Breast epithelium (tissue), 4 donors: ENCODE measurements at regions not wholly inside any gene's neighbourhood (a gene's known extent, or its start where the extent isn't known, plus 50 kb on each side); places are given as distances from the start of the nearest gene placed in this dataset.

Experiments used
- DNase-seq, 2 donors: peaks; one replicate each; pipeline ENCODE4 v3.0.0-alpha.2; 2019; ENCODE audit warnings: low spot score in 2 of 2
- H3K27ac ChIP-seq, 2 donors: fragments of 200-600 bp; sonication (generic) in 1 of 2; one replicate each; pipeline ENCODE4 v1.5.1; 2016 to 2019; ENCODE audit warnings: mild to moderate bottlenecking in 1 of 2
- H3K27me3 ChIP-seq, 2 donors: fragments of 200-600 bp; sonication (generic) in 1 of 2; one replicate each; pipeline versions ENCODE4 v1.5.1 to v1.6.0; 2017 to 2019; ENCODE audit warnings: control low read depth in 1 of 2, mild to moderate bottlenecking in 1 of 2
- H3K36me3 ChIP-seq: fragments of 200-600 bp; one replicate; pipeline ENCODE4 v1.5.1; 2019
- H3K4me1 ChIP-seq, 2 donors: fragments of 200-600 bp; sonication (generic); one replicate each; pipeline ENCODE4 v1.5.1; 2016 to 2019; ENCODE audit warnings: control low read depth in 1 of 2
- H3K4me3 ChIP-seq, 3 donors: fragments of 200-600 bp; sonication (generic); 1 replicate in 2 of 3; 2 replicates in 1 of 3; pipeline ENCODE4 v1.5.1; 2016 to 2019; ENCODE audit warnings: mild to moderate bottlenecking in 3 of 3, moderate library complexity in 2 of 3
- H3K9me3 ChIP-seq, 2 donors: fragments of 200-600 bp; sonication (generic) in 1 of 2; one replicate each; pipeline ENCODE4 v1.5.1; 2016 to 2019; ENCODE audit warnings: control low read depth in 1 of 2
- POLR2A ChIP-seq: fragments of 450-650 bp; IDR thresholded peaks from one replicate; pipeline ENCODE4 v1.6.1; 2016; ENCODE audit warnings: antibody characterized with exemption, mild to moderate bottlenecking, moderate library complexity
- POLR2AphosphoS5 ChIP-seq, 3 donors: sonication (generic); formaldehyde crosslinking; IDR thresholded peaks; one replicate each; pipeline ENCODE4 v1.6.1; 2017; ENCODE audit warnings: antibody characterized with exemption in 3 of 3
- intact Hi-C: fragments of 100-400 bp; cut with DNase I; formaldehyde crosslinking; loops from one replicate; pipeline ENCODE4 v1.15.1; 2023; ENCODE audit warnings: low total_unique reads
- TF ChIP-seq, protein P1 (sequence below), 3 donors: fragments of 450-650 bp; IDR thresholded peaks; one replicate each; pipeline ENCODE4 v1.5.1; 2016 to 2017; ENCODE audit warnings: antibody characterized with exemption in 3 of 3, mild to moderate bottlenecking in 3 of 3, moderate library complexity in 3 of 3

DNA sequence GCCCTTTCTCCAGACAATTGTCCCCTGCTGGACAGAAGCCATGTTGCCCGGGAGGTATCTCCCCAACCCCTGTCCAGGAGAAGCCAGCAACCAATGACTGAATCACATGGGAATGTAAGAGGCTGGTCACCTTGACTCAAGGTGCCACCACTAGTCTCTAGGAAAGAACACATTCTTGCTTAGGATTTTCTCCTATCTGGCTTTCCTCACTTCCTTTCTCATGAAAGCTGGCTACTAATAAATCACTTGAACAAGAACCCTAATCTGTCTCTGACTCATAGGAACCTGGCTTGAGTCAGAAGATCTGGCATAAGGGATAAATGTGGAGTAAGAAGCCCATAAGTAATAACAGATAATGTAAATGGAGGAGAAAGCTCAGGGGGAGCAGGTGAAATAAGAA is 101.4 kb upstream of the C11orf87 start:
- Histone ChIP-seq H3K4me3 (no peak overlapping the region), H3K36me3 (no peaks in the 10 kb centered on the region), H3K9me3 (no peaks in the 10 kb centered on the region), H3K27ac (no peak overlapping the region), H3K4me1 (no peaks in the 10 kb centered on the region), H3K27me3 (no peaks in the 10 kb centered on the region)
- no peak for DNase-seq
- intact Hi-C loops, result no loop called here
- TF ChIP-seq, protein P1, sequence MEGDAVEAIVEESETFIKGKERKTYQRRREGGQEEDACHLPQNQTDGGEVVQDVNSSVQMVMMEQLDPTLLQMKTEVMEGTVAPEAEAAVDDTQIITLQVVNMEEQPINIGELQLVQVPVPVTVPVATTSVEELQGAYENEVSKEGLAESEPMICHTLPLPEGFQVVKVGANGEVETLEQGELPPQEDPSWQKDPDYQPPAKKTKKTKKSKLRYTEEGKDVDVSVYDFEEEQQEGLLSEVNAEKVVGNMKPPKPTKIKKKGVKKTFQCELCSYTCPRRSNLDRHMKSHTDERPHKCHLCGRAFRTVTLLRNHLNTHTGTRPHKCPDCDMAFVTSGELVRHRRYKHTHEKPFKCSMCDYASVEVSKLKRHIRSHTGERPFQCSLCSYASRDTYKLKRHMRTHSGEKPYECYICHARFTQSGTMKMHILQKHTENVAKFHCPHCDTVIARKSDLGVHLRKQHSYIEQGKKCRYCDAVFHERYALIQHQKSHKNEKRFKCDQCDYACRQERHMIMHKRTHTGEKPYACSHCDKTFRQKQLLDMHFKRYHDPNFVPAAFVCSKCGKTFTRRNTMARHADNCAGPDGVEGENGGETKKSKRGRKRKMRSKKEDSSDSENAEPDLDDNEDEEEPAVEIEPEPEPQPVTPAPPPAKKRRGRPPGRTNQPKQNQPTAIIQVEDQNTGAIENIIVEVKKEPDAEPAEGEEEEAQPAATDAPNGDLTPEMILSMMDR (IDR thresholded peaks at IDR 0.05), result no peak
- no peak for TF ChIP-seq POLR2A
- TF ChIP-seq POLR2AphosphoS5 (IDR thresholded peaks at IDR 0.05), result no peak

DNA sequence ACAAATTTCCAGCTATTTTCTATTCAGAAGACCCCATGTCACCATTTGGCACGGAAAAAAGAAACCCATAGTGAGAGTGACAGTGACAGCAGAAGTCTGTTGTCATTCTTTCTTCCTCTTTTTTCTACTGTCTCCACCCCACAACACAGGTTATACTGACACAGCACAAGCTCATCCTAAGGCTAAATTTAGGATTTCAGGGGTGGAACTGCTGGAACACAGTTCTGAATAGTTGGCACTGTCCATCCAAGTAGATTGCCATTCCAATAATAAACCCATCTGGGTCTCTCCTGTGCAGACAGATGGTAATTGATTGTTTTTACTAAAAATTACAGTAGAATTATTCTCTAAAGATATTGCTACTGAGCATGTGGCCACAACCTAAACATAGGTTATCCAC is 95.2 kb upstream of the C11orf87 start:
- Histone ChIP-seq H3K36me3 (no peaks in the 10 kb centered on the region), H3K4me1 (no peaks in the 10 kb centered on the region), H3K27ac (no peak overlapping the region), H3K9me3 (no peaks in the 10 kb centered on the region), H3K27me3 (no peaks in the 10 kb centered on the region), H3K4me3 (no peak overlapping the region)
- DNase-seq, result no peak
- TF ChIP-seq POLR2A (no peak), POLR2AphosphoS5 (IDR thresholded peaks at IDR 0.05) (no peak)
- TF ChIP-seq, protein P1 (IDR thresholded peaks at IDR 0.05), result no peak
- intact Hi-C loops, result no loop called here

DNA sequence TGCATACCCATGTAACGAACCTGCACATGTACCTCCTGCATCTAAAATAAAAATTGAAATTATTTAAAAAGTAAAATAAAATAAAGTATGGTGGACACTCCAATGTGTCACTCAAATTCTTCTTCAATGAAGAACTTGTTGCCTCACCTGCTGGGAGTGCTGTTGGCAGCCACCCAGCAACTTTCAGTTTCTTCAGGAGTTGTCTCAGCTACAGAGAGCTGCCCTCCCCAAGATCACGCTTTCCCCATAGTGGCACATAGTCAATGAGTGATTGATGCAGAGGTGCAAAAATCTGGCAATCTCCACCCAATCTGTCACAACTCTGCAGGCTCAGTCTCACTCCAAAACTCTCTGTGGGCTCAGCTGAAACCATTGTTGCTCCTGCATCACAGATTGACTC is 92.3 kb upstream of the C11orf87 start:
- no peak for TF ChIP-seq POLR2A
- no peak for TF ChIP-seq POLR2AphosphoS5 (IDR thresholded peaks at IDR 0.05)
- TF ChIP-seq, protein P1 (IDR thresholded peaks at IDR 0.05), result no peak
- intact Hi-C loops, result no loop called here
- no peaks in the 10 kb centered on the region for H3K36me3 ChIP-seq
- no peaks in the 10 kb centered on the region for H3K4me1 ChIP-seq
- no peaks in the 10 kb centered on the region for H3K9me3 ChIP-seq
- DNase-seq, result no peak
- no peak overlapping the region for H3K4me3 ChIP-seq
- no peaks in the 10 kb centered on the region for H3K27me3 ChIP-seq
- no peak overlapping the region for H3K27ac ChIP-seq

DNA sequence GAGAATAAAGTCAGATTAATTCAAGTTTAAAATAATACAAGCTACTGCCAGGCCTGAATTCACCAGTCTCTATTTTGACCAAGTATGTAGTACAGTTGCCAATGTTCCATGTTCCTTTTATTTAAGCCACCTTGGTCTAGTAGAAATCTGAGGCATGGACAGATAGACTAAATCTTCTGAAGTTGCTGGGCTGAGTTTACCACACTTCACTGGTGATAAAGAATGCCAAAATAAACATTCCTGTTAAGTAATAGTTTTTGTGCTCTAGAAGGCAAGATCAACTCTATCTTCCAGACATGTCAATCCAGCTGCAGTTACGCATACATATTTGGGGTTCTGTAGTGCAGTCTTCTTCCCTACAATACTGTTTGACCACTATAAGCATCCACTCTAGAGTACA is 83.9 kb upstream of the C11orf87 start:
- Histone ChIP-seq H3K36me3 (no peaks in the 10 kb centered on the region), H3K9me3 (no peaks in the 10 kb centered on the region), H3K4me1 (no peaks in the 10 kb centered on the region), H3K27me3 (no peaks in the 10 kb centered on the region), H3K4me3 (no peak overlapping the region), H3K27ac (no peak overlapping the region)
- intact Hi-C loops, result no loop called here
- no peak for DNase-seq
- TF ChIP-seq, protein P1 (IDR thresholded peaks at IDR 0.05), result no peak
- no peak for TF ChIP-seq POLR2A
- TF ChIP-seq POLR2AphosphoS5 (IDR thresholded peaks at IDR 0.05), result no peak

DNA sequence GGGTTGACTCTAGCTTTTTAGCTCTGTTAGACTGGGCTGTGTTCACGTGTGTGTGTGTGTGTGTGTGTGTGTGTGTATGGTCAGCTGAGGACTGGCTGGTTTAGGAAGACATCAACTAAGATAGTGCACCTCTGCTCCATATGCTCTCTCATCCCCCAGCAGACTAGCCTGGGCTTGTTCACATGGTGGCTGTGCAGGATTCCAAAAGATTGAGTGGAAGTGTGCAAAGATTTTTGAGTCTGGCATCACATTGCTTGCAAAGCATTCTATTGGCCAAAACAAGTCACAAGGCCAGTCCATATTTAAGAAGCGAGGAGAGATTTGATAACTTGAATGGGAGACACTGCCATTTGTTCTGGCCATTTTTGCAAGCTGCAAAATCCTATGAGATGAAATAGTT is 79.7 kb upstream of the C11orf87 start:
- Histone ChIP-seq H3K9me3 (no peaks in the 10 kb centered on the region), H3K36me3 (no peaks in the 10 kb centered on the region), H3K27ac (no peak overlapping the region), H3K27me3 (no peaks in the 10 kb centered on the region), H3K4me1 (no peaks in the 10 kb centered on the region), H3K4me3 (no peak overlapping the region)
- intact Hi-C loops, result no loop called here
- TF ChIP-seq POLR2AphosphoS5 (IDR thresholded peaks at IDR 0.05) (no peak), POLR2A (no peak)
- TF ChIP-seq, protein P1 (IDR thresholded peaks at IDR 0.05), result no peak
- no peak for DNase-seq
